ENCODE measurements at regions not wholly inside any gene's neighbourhood (a gene's known extent, or its start where the extent isn't known, plus 50 kb on each side); places are given as distances from the start of the nearest gene placed in this dataset.
A peak's percentile ranks its signal among the peaks of the same experiment; 100 is the strongest.
"Not testable (repeated sequence)": the region's sequence is repeated elsewhere in the genome, so short reads cannot be mapped to it uniquely, and the experiment has no call there.

DNA sequence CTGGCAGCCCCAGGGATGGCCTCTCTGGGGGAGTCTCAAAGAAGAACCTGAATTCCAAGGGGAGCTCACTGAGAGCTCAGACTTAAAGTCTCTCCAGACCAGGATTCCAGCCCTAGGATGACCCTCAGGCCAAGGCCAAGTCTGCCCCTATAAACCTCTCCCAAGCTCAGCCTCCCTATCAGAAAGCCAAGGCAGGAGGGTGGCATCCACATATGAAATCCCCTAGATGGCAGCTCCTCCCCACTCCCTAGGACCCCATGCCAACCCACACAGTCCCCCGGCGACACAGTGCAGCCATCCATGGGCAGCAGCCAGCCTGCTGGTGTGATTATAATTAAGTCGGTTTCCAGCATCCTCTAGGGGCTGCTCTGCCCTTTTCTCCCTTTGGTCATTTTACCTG, 269.9 kb downstream of the CDK5RAP2 start:
- H3K4me3 ChIP-seq (ENCODE audit: low read depth, low read length): no peak overlapping the region
- DNase-seq (ENCODE audit: low read depth): no peak
- TF ChIP-seq CTCF (IDR thresholded peaks at IDR 0.05; ENCODE audit: low read depth, low read length, missing control alignments): no peak

GRCh38 chr9:120308495-120308894, 271.5 kb downstream of the CDK5RAP2 start:
- no peak for TF ChIP-seq CTCF (IDR thresholded peaks at IDR 0.05; ENCODE audit: low read depth, low read length, missing control alignments)
- no peak overlapping the region for H3K4me3 ChIP-seq (ENCODE audit: low read depth, low read length)
- DNase-seq (ENCODE audit: low read depth): no peak

DNA sequence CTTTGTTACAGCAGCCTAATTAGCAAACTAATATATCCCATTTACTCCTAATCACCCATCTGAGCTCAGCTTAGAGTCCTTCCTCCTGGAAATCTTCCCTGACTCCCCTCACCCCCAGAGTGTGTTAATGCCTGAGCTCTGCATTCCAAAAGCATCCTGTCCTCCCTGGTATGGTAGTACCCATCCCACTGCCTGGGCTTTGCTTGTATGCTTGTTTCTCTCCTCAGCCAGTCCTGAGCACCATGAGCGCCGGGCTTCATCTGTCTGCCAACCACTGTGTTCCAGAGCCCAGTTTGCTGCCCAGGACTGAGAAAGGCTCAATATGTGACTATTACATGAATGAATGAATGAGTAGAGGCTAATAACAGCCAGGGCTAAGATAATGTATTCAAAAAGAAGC, 272.4 kb downstream of the CDK5RAP2 start:
- TF ChIP-seq CTCF (IDR thresholded peaks at IDR 0.05; ENCODE audit: low read depth, low read length, missing control alignments): no peak
- DNase-seq (ENCODE audit: low read depth): no peak
- no peak overlapping the region for H3K4me3 ChIP-seq (ENCODE audit: low read depth, low read length)

- no peak overlapping the region for H3K4me3 ChIP-seq (ENCODE audit: low read depth, low read length)
- no peak for DNase-seq (ENCODE audit: low read depth)
- TF ChIP-seq CTCF (IDR thresholded peaks at IDR 0.05; ENCODE audit: low read depth, low read length, missing control alignments): no peak
These were observed 273.4 kb downstream of the CDK5RAP2 start for GRCh38 chr9:120306561-120306960.

- H3K4me3 ChIP-seq (ENCODE audit: low read depth, low read length): no peak overlapping the region
- no peak for DNase-seq (ENCODE audit: low read depth)
- no peak for TF ChIP-seq CTCF (IDR thresholded peaks at IDR 0.05; ENCODE audit: low read depth, low read length, missing control alignments)
These were observed 273.9 kb downstream of the CDK5RAP2 start for GRCh38 chr9:120306088-120306487.

DNA sequence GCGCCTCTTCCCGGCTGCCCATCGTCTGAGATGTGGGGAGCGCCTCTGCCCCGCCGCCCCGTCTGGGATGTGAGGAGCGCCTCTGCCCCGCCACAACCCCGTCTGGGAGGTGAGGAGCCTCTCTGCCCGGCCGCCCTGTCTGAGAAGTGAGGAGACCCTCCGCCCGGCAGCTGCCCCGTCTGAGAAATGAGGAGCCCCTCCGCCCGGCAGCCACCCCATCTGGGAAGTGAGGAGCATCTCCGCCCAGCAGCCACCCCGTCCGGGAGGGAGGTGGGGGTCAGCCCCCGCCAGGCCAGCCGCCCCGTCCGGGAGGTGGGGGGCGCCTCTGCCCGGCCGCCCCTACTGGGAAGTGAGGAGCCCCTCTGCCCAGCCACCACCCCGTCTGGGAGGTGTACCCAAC, 275.1 kb downstream of the CDK5RAP2 start:
- not testable (repeated sequence) for H3K4me3 ChIP-seq (ENCODE audit: low read depth, low read length); DNase-seq (ENCODE audit: low read depth)

DNA sequence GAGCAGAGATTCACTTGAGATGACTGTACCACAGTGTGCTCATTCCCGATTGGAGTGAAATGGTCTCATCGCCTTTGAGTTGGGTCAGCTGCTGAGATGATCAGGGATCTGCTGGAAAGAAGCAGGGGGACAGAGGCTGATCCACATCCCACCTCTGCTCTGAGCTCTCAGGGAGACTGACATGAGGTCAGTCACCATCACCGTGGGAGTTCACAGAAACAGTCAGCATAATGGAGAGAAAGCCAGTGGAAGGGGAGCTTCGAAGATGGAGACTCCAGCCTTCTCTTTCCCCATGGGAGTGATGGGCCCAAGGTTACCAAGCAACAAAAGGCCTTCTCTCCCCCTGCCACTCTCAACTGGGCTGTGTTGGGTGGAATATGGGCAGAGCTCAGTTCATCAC, 276.4 kb downstream of the CDK5RAP2 start:
- no peak for TF ChIP-seq CTCF (IDR thresholded peaks at IDR 0.05; ENCODE audit: low read depth, low read length, missing control alignments)
- H3K4me3 ChIP-seq (ENCODE audit: low read depth, low read length): no peak overlapping the region
- no peak for DNase-seq (ENCODE audit: low read depth)

- no peak for DNase-seq (ENCODE audit: low read depth)
- peak; percentile 26 for TF ChIP-seq CTCF (IDR thresholded peaks at IDR 0.05; ENCODE audit: low read depth, low read length, missing control alignments)
- H3K4me3 ChIP-seq (ENCODE audit: low read depth, low read length): no peak overlapping the region
These were observed 280.2 kb downstream of the CDK5RAP2 start for GRCh38 chr9:120299785-120300184.
